Prostate gland (tissue), 2 donors: ENCODE measurements at regions not wholly inside any gene's neighbourhood (a gene's known extent, or its start where the extent isn't known, plus 50 kb on each side); places are given as distances from the start of the nearest gene placed in this dataset.

Experiments used
- POLR2A ChIP-seq: fragments of 450-650 bp; IDR thresholded peaks from one replicate; pipeline ENCODE4 v1.6.1; 2016; ENCODE audit warnings: antibody characterized with exemption, mild to moderate bottlenecking
- POLR2AphosphoS5 ChIP-seq: sonication (generic); formaldehyde crosslinking; IDR thresholded peaks from one replicate; pipeline ENCODE4 v1.6.1; 2017; ENCODE audit warnings: antibody characterized with exemption
- TF ChIP-seq, protein P1 (sequence below), 4 experiments: fragments of 200-600 bp in 2 of 4; fragments of 450-650 bp in 2 of 4; sonication (generic) in 2 of 4; IDR thresholded peaks; 1 replicate in 3 of 4; 2 replicates in 1 of 4; pipeline ENCODE4 v1.5.1; 2016 to 2019; ENCODE audit warnings: antibody characterized with exemption in 4 of 4, mild to moderate bottlenecking in 2 of 4, moderate library complexity in 2 of 4

- TF ChIP-seq POLR2A (no peak), POLR2AphosphoS5 (no peak)
- TF ChIP-seq, protein P1, sequence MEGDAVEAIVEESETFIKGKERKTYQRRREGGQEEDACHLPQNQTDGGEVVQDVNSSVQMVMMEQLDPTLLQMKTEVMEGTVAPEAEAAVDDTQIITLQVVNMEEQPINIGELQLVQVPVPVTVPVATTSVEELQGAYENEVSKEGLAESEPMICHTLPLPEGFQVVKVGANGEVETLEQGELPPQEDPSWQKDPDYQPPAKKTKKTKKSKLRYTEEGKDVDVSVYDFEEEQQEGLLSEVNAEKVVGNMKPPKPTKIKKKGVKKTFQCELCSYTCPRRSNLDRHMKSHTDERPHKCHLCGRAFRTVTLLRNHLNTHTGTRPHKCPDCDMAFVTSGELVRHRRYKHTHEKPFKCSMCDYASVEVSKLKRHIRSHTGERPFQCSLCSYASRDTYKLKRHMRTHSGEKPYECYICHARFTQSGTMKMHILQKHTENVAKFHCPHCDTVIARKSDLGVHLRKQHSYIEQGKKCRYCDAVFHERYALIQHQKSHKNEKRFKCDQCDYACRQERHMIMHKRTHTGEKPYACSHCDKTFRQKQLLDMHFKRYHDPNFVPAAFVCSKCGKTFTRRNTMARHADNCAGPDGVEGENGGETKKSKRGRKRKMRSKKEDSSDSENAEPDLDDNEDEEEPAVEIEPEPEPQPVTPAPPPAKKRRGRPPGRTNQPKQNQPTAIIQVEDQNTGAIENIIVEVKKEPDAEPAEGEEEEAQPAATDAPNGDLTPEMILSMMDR (IDR thresholded peaks at IDR 0.05), result no peak
These were observed 399.6 kb downstream of the LMO7 start for GRCh38 chr13:76035711-76036110.
